CD4-positive, alpha-beta T cell (primary cell): ENCODE measurements at regions not wholly inside any gene's neighbourhood (a gene's known extent, or its start where the extent isn't known, plus 50 kb on each side); places are given as distances from the start of the nearest gene placed in this dataset.

Experiments
- ATAC-seq: fragments of 200-7000 bp; cut with Tn5 transposase; one replicate; pipeline ENCODE4 v1.10.0; 2022; ENCODE audit warnings: mild to moderate bottlenecking; ENCODE audit not compliant: poor library complexity
- CTCF ChIA-PET: fragments of 350-600 bp; sonication (Branson Sonifier 250); formaldehyde crosslinking; loops from one replicate; lab custom pipeline; 2021; ENCODE audit warnings: antibody characterized with exemption, inconsistent platforms; lab: Charles Lee
- POLR2A ChIA-PET: fragments of 350-600 bp; sonication (Branson Sonifier 250); formaldehyde crosslinking; loops from one replicate; lab custom pipeline; 2021; ENCODE audit warnings: antibody characterized with exemption, inconsistent platforms; lab: Charles Lee
- DNase-seq, 14 experiments: peaks; one replicate each; pipeline ENCODE4 v3.0.0-alpha.2; 2013 to 2020; ENCODE audit warnings: mixed read lengths in 2 of 14
- H3K27ac ChIP-seq, 2 donors: one replicate each; pipeline versions ENCODE4 v1.5.1 to v1.7.0; 2013; ENCODE audit warnings: low read length in 2 of 2, low read depth in 1 of 2, mild to moderate bottlenecking in 1 of 2
- H3K27me3 ChIP-seq, 2 experiments: 1 replicate in 1 of 2; 2 replicates in 1 of 2; pipeline versions ENCODE4 v1.6.1 to v1.7.0; 2013; ENCODE audit warnings: low read length in 2 of 2, control low read depth in 1 of 2, mild to moderate bottlenecking in 1 of 2, moderate library complexity in 1 of 2; ENCODE audit not compliant: insufficient read depth in 2 of 2, control insufficient read depth in 1 of 2
- H3K36me3 ChIP-seq: one replicate; pipeline ENCODE4 v1.6.1; 2013; ENCODE audit warnings: low read length, control low read depth; ENCODE audit not compliant: insufficient read depth
- H3K4me1 ChIP-seq: one replicate; pipeline ENCODE4 v1.6.1; 2013; ENCODE audit warnings: low read length, control low read depth; ENCODE audit not compliant: insufficient read depth
- H3K4me3 ChIP-seq: one replicate; pipeline ENCODE4 v1.5.1; 2013; ENCODE audit warnings: mild to moderate bottlenecking, low read length, moderate library complexity
- H3K9me3 ChIP-seq, 2 experiments: 1 replicate in 1 of 2; 2 replicates in 1 of 2; pipeline versions ENCODE4 v1.6.1 to v1.7.0; 2013; ENCODE audit warnings: low read length in 2 of 2, mild to moderate bottlenecking in 2 of 2, control low read depth in 1 of 2, moderate library complexity in 1 of 2; ENCODE audit not compliant: control insufficient read depth in 1 of 2, insufficient read depth in 1 of 2
- H3K27ac Mint-ChIP-seq: one replicate; pipeline ENCODE4 v1.8.0; 2020; ENCODE audit warnings: mixed read lengths
- H3K27me3 Mint-ChIP-seq: one replicate; pipeline ENCODE4 v1.8.0; 2021; ENCODE audit warnings: mixed read lengths
- H3K36me3 Mint-ChIP-seq: one replicate; pipeline ENCODE4 v1.8.0; 2021; ENCODE audit warnings: low read depth, mixed read lengths
- H3K4me1 Mint-ChIP-seq: one replicate; pipeline ENCODE4 v1.8.0; 2021; ENCODE audit warnings: low read depth, mixed read lengths
- H3K4me3 Mint-ChIP-seq: one replicate; pipeline ENCODE4 v1.8.0; 2020; ENCODE audit warnings: mild to moderate bottlenecking, mixed read lengths
- H3K9me3 Mint-ChIP-seq: one replicate; pipeline ENCODE4 v1.8.0; 2020; ENCODE audit warnings: mixed read lengths
- intact Hi-C, 2 experiments: fragments of 100-400 bp; cut with DNase I in 1 of 2; cut with micrococcal nuclease in 1 of 2; formaldehyde crosslinking; loops; one replicate each; pipeline versions ENCODE4 v1.15.1 to v1.9.0; 2023 to 2025; cut with DNase I, micrococcal nuclease
- TF ChIP-seq, protein P1 (sequence below): fragments of 200-600 bp; IDR thresholded peaks from one replicate; pipeline ENCODE4 v1.8.0; 2022; ENCODE audit warnings: antibody characterized with exemption, mild to moderate bottlenecking

DNA sequence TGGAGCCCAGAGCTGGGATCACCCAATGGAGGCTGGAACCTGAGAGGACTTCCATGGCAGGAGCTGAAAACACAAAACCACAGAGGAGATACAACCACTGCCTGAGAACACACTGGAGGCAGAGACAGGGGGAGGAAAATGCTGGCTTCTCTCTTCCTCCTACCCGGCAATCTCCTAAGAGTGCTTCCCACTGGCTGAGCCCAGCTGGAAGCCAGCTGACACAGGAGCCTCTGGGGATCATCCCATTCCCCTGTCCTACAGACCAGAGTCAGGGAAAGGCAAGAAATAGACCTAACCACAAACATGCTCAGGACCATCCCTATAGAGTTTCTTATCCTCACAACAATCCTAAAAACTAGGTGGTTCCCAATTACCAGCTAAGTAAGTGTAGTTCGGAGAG, 112.4 kb upstream of the CDH5 start:
- ChIA-PET CTCF (no interaction called here), POLR2A (no interaction called here)
- H3K4me1 Mint-ChIP-seq = no peaks in the 10 kb centered on the region
- Histone ChIP-seq H3K27ac (no peak overlapping the region), H3K36me3 (no peaks in the 10 kb centered on the region), H3K27me3 (peaks cover 3 to 7% of the 10 kb centered on the region in 2 experiments), H3K4me3 (no peak overlapping the region), H3K4me1 (no peaks in the 10 kb centered on the region), H3K9me3 (no peaks in the 10 kb centered on the region)
- H3K27ac Mint-ChIP-seq = no peak overlapping the region
- intact Hi-C loops = no loop called here
- ATAC-seq (no peak), DNase-seq (no peak)
- TF ChIP-seq, protein P1, sequence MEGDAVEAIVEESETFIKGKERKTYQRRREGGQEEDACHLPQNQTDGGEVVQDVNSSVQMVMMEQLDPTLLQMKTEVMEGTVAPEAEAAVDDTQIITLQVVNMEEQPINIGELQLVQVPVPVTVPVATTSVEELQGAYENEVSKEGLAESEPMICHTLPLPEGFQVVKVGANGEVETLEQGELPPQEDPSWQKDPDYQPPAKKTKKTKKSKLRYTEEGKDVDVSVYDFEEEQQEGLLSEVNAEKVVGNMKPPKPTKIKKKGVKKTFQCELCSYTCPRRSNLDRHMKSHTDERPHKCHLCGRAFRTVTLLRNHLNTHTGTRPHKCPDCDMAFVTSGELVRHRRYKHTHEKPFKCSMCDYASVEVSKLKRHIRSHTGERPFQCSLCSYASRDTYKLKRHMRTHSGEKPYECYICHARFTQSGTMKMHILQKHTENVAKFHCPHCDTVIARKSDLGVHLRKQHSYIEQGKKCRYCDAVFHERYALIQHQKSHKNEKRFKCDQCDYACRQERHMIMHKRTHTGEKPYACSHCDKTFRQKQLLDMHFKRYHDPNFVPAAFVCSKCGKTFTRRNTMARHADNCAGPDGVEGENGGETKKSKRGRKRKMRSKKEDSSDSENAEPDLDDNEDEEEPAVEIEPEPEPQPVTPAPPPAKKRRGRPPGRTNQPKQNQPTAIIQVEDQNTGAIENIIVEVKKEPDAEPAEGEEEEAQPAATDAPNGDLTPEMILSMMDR = no peak
- no peak overlapping the region for H3K4me3 Mint-ChIP-seq
- H3K36me3 Mint-ChIP-seq = no peaks in the 10 kb centered on the region
- peaks cover 18% of the 10 kb centered on the region for H3K27me3 Mint-ChIP-seq
- H3K9me3 Mint-ChIP-seq = no peaks in the 10 kb centered on the region

DNA sequence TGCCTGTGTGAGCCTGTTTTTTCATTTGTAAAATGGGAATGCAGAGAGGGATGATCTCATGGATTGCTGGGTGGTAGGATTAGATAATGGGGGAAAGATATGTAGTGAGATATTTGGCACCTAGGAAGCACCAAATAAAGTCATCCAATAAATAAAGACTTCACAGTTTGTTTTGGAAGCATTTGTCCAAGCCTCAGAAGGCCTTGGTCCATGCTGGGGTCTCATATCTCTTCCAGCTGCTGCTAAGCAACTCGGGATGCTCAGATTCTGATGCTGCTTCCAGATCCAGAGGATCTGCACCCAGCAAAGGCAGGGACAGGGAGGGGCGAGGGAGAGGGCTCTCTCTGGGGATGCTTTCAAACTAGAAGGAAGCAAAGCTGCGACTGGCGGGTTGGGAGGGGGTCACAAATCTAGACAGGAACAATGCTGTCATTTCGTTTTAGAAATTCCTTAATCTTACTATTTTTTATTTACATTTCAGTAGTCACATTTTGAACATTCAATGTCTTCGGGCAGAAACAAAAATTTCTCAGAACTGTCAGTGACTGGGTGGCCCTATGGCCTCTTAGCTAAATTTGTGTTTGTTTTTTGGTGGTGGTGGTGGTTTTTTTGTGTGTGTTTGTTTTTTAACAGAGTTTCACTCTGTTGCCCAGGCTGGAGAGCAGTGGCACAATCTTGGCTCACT, 114.9 kb upstream of the CDH5 start:
- no peaks in the 10 kb centered on the region for H3K36me3 Mint-ChIP-seq
- ChIA-PET CTCF (interaction anchor here (0.6 kb wide), 1 partner anchor 14 kb away, joined by 4 read pairs; no protein-coding TSS in a partner anchor), POLR2A (no interaction called here)
- TF ChIP-seq, protein P1 = no peak
- Histone ChIP-seq H3K27ac (no peak overlapping the region), H3K9me3 (no peaks in the 10 kb centered on the region), H3K27me3 (peaks cover 3 to 7% of the 10 kb centered on the region in 2 experiments), H3K4me3 (no peak overlapping the region), H3K4me1 (no peaks in the 10 kb centered on the region), H3K36me3 (no peaks in the 10 kb centered on the region)
- DNase-seq (no peak), ATAC-seq (no peak)
- no peaks in the 10 kb centered on the region for H3K9me3 Mint-ChIP-seq
- no peak overlapping the region for H3K27ac Mint-ChIP-seq
- H3K4me1 Mint-ChIP-seq = no peaks in the 10 kb centered on the region
- peaks cover 21% of the 10 kb centered on the region for H3K27me3 Mint-ChIP-seq
- intact Hi-C loops = no loop called here
- no peak overlapping the region for H3K4me3 Mint-ChIP-seq

DNA sequence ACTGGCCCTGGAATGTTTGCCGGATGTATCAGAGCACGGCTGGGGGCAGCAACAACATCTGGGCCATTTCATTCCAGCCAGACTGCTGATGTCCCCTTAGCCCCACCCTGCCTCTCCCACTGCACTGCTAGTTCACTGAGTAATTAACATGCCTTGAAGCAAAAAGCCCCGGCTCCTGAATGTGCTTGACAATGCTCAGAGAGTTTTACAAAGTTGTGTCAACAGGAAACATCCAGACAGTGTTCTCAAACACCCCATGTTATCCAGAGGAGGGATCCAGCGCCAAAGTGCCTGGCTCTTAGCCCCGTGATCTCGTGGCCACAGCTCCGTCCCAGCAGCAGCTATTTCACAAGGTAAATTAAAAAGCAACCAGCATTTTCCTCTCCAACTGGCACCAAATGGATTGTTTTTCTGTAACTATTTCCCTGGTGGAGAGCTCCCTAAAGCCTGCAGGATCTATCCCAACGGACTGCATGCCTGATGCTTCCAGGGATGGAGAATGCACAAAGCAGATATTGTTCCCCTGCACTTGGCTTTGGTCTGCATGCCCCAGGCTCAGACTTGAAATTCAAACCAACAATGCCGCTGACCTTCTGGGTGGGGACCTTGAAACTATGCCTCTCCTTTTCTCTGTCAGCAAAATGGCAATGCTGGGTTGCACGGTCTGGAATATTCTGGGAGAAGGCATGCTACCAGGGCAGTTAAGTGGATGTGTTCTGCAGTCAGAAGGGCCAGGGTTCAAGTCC, 115.6 kb upstream of the CDH5 start:
- no peak for DNase-seq
- CTCF ChIA-PET = no interaction called here

More for the DNA sequence above, 115.6 kb upstream of the CDH5 start:
- Histone ChIP-seq H3K27me3 (peaks cover 3 to 7% of the 10 kb centered on the region in 2 experiments), H3K4me3 (no peak overlapping the region), H3K4me1 (no peaks in the 10 kb centered on the region), H3K36me3 (no peaks in the 10 kb centered on the region), H3K27ac (no peak overlapping the region), H3K9me3 (no peaks in the 10 kb centered on the region)
- H3K27me3 Mint-ChIP-seq = peaks cover 21% of the 10 kb centered on the region
- POLR2A ChIA-PET = no interaction called here
- no peaks in the 10 kb centered on the region for H3K4me1 Mint-ChIP-seq
- ATAC-seq = no peak
- no peaks in the 10 kb centered on the region for H3K36me3 Mint-ChIP-seq
- intact Hi-C loops = no loop called here
- H3K4me3 Mint-ChIP-seq = no peak overlapping the region
- TF ChIP-seq, protein P1 = no peak
- no peaks in the 10 kb centered on the region for H3K9me3 Mint-ChIP-seq
- H3K27ac Mint-ChIP-seq = no peak overlapping the region
